GM18870 (cell line): ENCODE measurements at regions not wholly inside any gene's neighbourhood (a gene's known extent, or its start where the extent isn't known, plus 50 kb on each side); places are given as distances from the start of the nearest gene placed in this dataset.

Source experiments
- ATAC-seq: cut with Tn5 transposase; IDR thresholded peaks from one replicate; pipeline ENCODE4 v1.9.1; 2021; ENCODE audit warnings: moderate library complexity; ENCODE audit not compliant: unreplicated experiment

GRCh38 chr6:166106076-166106686, 61.5 kb downstream of the TBXT start:
- ATAC-seq: peak; percentile 71

- peak; percentile 29 for ATAC-seq
Observed at GRCh38 chr6:166105341-166106075, 62.1 kb downstream of the TBXT start.

- ATAC-seq: no peak
Observed at GRCh38 chr6:166104872-166105271, 62.8 kb downstream of the TBXT start.

DNA sequence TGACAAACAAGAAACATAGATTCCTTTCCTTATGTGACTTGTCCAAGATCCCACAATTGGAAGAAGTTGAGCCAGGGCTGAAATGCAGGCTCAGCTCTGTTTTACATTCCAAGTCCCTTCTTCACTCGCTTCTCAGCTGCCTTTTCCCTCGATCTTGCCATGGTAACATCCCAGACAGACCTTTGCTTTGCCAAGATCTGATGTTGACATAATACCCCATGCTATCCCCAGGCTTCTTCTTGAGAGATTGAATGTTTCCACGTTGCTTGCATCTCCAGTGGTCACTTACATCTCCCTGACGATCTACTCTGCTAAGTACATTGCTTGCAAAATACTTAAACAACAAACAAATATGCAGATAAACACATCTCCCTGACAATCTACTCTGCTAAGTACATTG, 63.5 kb downstream of the TBXT start:
- ATAC-seq: no peak

DNA sequence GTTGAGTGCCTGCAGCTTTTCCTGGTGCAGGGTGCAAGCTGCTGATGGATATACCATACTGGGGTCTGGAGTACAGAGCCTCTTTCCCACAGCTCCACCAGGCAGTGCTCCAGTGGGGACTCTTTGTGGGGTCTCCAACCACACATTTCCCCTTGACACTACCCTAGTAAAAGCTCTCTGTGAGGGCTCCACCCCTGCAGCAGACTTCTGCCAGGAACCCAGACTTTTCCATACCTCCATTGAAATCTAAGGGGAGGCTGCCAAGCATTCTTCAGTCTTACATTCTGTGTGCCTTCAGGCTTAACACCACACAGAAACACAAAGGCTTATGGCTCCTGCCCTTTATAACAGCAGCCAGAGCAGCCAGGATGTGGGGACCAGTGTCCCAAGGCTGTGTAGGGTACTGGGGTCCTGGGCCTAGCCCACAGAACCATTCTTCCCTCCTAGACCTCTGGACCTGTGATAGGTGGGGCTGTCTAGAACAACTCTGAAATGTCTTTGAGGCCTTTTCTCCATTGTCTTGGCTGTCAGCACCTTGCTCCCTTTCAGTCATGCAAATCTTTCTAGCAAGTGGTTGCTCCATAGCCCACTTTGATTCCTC, 65.7 kb downstream of the TBXT start:
- no peak for ATAC-seq

- ATAC-seq: no peak
Observed at GRCh38 chr6:166097914-166098522, 69.6 kb downstream of the TBXT start.

DNA sequence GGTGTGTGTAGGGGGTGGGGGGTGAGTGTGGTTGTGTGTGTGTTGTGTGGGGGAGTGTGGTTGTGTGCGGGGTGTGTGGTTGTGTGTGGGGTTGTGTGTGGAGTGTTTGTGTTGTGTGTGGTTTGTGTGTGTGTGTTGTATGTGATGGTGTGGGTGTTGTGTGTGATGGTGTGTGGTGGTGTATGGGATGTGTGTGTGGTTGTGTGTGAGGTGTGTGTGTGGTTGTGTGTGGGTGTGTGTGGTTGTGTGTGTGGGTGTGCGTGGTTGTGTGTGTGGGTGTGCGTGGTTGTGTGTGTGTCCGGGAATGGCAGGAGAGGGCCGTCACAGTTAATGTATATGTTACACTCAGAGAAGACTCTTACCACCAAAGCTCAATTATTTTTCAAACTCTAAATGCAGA, 79.8 kb downstream of the TBXT start:
- no peak for ATAC-seq

DNA sequence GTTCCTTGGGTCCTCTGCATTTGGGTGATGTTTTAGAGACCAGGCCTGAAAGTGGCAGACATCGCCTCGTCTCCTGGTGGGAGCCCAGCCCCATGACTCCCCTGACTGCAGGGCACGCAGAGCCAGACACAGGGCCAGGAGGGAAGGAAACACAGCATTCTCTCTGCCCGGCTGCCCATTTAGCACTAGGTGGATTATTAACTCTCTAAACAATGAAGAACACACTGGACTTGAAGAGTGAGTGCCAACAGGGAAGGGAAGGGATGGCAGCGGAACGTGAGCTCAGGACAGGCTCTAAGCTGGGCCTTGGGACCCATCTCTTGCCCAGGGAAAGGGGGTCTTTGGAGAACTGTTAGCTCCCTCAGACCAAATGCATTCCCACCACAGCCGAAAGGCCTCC, 80.4 kb downstream of the TBXT start:
- ATAC-seq: no peak

GRCh38 chr6:166085500-166085899, 82.2 kb downstream of the TBXT start:
- ATAC-seq: no peak

DNA sequence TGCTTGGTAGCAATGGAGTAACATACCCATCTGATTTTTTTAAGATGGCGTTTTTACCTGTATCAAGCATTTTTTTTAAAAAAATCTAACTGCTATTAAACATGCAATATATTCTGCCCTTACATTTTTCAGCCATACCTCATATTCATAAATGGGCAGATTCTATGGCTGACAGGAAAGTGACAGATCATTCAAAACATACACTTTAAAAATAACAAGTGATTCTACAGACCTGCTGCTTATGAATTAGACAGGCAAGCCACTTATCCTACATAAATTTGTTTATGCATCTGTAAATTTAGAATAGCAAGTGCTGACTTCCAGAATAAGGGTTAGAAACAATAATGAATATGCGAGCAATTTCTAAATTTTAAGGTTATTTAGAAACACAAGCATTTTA, 82.7 kb downstream of the TBXT start:
- ATAC-seq: no peak

DNA sequence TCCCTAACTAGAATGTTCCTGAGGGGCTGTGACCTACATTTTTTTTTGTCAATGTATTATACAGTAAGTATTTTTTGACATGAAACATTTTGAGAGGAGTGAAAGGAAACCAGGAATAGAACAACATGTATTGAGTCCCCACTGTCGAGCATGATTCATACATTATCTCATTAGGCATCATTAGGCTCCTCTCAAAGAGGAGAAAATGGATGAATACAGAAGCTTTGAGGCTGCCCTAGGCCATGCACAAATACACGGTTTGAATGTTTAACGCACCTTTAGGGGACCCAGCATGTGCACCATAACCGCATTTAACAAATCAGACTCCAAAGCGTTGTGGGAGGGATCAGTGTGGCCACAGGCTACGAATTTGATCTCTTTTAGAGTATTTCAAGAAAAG, 87.8 kb downstream of the TBXT start:
- no peak for ATAC-seq

DNA sequence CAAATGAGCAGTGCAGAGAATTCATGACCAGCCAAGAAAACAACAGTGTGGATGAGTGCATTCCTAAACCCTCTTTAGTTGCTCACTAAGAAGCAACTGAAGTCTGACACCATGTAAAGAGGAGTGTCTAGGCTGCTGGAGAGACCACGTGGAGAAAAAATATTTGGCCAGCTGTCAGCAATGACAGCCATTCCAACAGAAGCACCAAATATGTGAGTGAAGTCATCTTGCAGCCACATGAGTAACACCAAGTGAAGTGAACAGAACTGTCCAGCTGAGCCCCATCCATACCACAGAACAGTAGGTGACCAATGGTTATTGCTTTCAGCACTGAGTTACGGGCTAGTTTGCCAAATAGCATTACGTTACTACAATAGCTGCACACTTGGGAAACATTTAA, 89.4 kb downstream of the TBXT start:
- ATAC-seq: no peak

DNA sequence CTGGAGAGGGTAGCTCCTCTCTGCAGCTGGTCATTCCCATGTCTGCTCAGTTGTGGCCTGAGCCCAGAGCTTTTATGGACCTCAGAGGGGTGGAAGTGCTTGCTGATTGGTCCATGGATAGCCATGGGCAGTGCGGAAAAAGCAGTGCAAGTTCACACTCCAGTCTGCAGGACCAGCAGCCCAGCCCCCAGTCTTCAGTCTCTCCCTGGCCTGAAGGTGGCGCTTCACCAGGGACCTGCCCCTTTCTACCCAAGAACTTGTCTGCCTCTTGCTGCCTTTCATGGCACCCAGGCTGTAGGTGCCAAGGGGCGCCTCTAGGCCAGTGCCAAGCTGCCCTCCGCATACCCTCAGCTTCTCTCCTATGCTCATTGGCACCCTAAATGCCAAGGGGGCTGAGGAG, 91.0 kb downstream of the TBXT start:
- ATAC-seq: no peak

DNA sequence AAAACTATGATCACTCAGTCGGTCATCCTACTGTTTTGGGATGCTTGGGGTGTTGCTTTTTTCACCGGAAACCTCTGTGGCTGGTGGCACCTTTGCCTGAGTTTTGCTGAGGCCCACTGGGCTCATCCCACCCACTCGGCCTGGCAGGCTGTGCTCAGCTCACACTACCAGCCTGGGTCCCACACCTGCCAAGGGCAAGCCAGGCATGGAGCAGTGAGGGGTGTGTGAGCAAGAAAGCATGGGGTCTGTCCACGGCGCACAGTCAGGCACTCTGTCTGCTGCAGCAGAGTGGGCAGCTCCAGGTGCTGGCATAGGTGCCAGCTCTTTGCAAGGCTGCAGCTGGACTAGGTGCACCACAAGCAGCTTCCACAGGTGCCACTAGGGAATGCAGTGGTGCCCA, 91.7 kb downstream of the TBXT start:
- no peak for ATAC-seq

GRCh38 chr6:166075186-166075585, 92.5 kb downstream of the TBXT start:
- ATAC-seq: no peak

DNA sequence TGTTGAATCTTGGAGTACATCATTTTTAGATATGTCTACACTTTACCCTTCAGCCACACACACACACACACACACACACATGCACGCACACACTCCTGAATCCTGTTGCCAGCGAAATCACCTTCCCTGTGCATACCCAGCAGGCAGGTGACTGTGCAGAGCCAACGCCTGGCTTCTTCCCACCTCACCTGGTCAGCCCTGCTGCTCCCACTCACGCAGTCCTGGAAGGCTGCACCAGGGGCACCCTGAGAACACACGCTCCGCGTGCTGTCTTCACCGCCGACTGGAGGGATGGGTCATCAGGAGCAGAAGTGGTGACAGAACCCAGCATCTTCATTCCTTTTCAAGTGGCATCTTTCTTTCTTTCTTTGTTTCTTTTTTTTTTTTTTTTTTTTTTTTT, 94.6 kb downstream of the TBXT start:
- no peak for ATAC-seq

- no peak for ATAC-seq
Observed at GRCh38 chr6:166068768-166069167, 98.9 kb downstream of the TBXT start.

GRCh38 chr6:166058064-166058739, 109.4 kb downstream of the TBXT start:
- ATAC-seq: no peak

- no peak for ATAC-seq
Observed at GRCh38 chr6:166057431-166057830, 110.2 kb downstream of the TBXT start.

GRCh38 chr6:166056637-166057036, 111.0 kb downstream of the TBXT start:
- ATAC-seq: no peak

DNA sequence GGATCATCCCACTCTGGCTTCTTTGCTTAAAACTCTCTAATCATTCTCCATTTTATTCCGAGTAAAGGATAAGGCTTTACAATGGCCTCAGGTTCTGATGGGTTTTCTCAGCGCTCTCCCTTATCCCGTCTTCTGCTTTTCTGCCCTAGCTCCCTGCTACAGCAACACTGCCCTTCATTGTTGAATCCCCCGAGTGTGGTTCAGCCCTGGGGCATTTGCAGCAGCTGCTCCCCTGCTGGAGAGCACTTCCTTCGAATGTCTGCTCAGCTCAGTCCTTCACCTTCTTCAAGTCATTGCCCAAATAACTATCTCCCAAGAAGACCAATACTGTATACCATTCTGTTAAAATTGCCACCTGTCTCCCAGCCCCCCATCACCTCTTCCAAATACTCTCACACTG, 111.8 kb downstream of the TBXT start:
- ATAC-seq: no peak

- ATAC-seq: no peak
Observed at GRCh38 chr6:166052837-166053236, 114.8 kb downstream of the TBXT start.
